C4-2B (cell line): ENCODE measurements at regions not wholly inside any gene's neighbourhood (a gene's known extent, or its start where the extent isn't known, plus 50 kb on each side); places are given as distances from the start of the nearest gene placed in this dataset.

Experiments
- H3K27ac ChIP-seq: fragments of 450-650 bp; 2 replicates; pipeline ENCODE4 v1.5.1; 2017
- ZFX ChIP-seq: fragments of 450-650 bp; IDR thresholded peaks from 2 replicates; pipeline ENCODE4 v1.6.1; 2017
- TF ChIP-seq, protein P1 (sequence below): fragments of 450-650 bp; conservative IDR thresholded peaks from 2 replicates; pipeline ENCODE4 v1.5.1; 2017; ENCODE audit warnings: mild to moderate bottlenecking

DNA sequence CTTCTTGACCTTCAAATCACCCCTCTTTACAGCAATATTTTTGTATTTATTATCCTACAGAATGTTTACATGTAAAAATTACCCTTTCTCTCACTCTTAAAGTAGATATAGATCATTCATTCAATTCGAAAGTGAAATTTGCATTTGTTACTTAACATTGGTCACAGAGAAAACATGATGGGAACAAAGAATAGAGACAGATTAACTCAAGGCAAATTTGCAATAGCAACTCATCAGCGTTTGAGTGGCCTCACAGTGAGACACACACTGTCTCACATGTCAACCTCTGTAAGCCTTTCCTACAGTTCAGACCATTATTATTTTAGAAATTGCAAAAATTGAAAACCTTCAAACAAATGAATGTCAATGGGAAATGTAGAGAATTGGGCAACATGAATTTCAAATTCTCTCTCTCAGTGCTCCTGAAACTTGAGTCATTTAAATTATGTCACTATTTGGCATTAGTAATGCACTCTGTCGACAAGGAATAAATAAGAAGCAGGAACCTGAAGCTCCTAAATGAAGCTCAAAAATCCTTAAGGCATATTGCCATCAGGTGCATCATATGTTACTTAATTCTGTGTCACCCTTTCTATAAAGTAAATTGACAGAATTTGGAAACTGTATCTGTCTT is 148.3 kb upstream of the ANXA10 start:
- TF ChIP-seq, protein P1, sequence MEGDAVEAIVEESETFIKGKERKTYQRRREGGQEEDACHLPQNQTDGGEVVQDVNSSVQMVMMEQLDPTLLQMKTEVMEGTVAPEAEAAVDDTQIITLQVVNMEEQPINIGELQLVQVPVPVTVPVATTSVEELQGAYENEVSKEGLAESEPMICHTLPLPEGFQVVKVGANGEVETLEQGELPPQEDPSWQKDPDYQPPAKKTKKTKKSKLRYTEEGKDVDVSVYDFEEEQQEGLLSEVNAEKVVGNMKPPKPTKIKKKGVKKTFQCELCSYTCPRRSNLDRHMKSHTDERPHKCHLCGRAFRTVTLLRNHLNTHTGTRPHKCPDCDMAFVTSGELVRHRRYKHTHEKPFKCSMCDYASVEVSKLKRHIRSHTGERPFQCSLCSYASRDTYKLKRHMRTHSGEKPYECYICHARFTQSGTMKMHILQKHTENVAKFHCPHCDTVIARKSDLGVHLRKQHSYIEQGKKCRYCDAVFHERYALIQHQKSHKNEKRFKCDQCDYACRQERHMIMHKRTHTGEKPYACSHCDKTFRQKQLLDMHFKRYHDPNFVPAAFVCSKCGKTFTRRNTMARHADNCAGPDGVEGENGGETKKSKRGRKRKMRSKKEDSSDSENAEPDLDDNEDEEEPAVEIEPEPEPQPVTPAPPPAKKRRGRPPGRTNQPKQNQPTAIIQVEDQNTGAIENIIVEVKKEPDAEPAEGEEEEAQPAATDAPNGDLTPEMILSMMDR = no peak
- no peak for TF ChIP-seq ZFX

DNA sequence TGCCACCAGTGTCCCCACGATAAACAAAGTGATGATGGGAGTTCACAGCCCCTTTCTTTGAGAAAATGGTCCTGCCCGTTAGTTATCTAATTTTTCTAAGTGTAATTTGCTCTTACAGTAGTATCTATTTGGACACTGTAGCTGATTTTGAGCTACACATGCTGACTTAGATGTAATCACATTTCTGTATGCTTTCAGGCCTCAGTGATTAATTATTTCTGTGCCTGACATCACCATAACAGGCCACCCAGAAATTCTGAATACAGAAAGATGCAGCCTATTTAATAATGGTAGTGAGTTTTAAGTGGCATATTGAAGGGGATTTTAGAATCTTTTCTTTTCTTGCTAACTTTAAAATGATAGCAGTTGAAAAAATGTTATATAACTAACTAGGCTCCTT is 147.6 kb upstream of the ANXA10 start:
- TF ChIP-seq ZFX = no peak
- TF ChIP-seq, protein P1 = no peak
- no peak overlapping the region for H3K27ac ChIP-seq

More for the DNA sequence above, 148.3 kb upstream of the ANXA10 start:
- no peak overlapping the region for H3K27ac ChIP-seq

DNA sequence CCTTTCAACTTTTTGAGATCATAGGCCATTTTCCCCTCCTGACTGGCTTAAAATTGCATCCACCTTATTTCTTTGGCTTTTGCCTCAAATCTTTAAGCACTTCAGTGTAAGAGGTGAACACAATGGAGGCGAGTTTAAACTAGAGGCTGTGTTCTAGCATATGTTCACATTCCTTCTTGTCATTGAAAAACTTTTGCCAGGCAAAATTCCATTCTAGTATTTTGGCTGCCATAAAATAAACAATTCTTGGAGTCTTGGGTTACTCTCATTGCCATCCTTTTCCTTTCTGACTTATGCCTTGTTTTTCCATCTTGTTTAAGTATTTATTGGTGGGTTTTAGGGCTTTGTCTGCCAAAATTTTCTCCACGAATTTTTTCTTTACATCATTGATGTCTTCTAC is 137.3 kb upstream of the ANXA10 start:
- TF ChIP-seq, protein P1 = no peak
- TF ChIP-seq ZFX = no peak
- H3K27ac ChIP-seq = no peak overlapping the region

DNA sequence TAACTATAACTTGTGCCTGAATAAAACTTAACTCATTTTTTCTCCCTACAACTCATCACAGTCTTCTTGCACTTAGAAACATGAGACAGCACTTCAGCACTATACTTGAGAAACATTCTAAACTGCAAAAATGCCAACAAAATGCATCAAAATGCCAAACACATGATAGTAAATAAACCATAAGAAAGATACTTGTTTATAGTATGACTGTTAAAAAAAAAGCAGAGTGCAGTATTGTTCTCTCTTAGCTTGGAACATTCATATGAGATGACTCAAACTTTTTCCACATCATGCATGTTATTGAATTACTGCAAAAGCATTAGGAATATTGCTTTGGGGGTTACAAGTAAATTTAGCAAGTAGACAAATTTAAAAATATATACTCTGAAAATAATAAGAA is 135.7 kb upstream of the ANXA10 start:
- H3K27ac ChIP-seq = no peak overlapping the region
- TF ChIP-seq ZFX = no peak
- TF ChIP-seq, protein P1 = no peak

DNA sequence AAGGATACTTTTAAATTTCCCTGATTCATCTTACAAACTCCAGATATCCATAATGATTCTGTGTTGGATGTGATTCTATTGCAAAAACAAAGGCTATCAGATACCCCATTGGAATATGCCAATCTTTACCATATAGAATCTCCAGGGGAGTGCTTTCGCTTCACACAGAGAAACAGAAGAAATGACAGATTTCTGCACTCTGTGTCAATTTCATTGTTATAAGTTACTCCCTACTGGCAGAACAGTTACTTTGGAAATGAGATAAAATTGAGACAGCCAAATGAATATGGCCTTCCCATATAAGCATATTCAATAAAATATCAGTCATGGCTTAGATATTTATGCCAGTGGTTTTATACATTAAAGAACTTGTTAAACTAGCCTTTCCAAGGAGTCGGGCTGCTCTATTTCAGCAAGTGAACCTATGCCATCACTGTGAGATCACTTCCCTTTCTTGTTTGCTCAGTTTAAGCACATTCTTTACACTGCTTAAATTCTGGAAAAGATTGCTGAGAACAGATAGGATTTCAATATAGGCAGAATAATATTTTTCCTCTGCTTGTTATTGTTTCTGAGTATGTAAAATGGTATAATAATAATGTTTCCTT is 127.5 kb upstream of the ANXA10 start:
- H3K27ac ChIP-seq = no peak overlapping the region
- TF ChIP-seq, protein P1 = no peak
- TF ChIP-seq ZFX = no peak

DNA sequence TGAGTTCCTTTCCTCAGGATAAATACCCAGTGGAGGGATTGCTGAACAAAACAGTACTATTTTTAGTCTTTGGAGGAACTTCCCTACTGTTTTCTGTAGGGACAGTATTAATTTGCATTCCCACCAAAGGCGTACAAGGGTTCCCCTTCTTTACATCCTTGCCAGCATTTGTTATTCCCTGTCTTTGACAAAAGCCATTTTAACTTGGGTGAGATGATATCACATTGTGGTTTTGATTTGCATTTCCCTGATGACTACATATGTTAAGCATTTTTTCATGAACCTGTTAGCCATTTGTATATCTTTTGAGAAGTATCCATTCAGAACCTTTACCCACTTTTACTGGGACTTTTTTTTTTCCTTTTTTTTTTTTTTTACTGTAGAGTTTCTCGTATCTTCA is 126.2 kb upstream of the ANXA10 start:
- TF ChIP-seq ZFX = no peak
- TF ChIP-seq, protein P1 = no peak
- H3K27ac ChIP-seq = no peak overlapping the region

DNA sequence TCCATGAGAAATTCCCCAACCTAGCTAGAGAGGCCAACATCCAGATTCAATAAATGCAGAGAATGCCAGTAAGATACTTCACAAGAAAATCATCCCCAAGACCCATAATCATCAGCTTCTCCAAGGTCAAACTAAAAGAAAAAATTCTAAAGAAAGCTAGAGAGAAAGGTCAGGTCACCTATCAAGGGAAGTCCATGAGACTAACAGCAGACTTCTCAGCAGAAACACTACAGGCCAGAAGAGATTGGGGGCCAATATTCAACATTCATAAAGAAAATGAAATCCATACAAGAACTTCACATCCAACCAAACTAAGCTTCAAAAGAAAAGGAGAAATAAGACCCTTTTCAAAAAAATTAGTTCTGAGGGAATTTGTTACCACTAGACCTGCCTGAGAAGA is 118.8 kb upstream of the ANXA10 start:
- TF ChIP-seq, protein P1 = no peak
- H3K27ac ChIP-seq = no peak overlapping the region
